ENCODE measurements at regions not wholly inside any gene's neighbourhood (a gene's known extent, or its start where the extent isn't known, plus 50 kb on each side); places are given as distances from the start of the nearest gene placed in this dataset.
A peak's percentile ranks its signal among the peaks of the same experiment; 100 is the strongest.

GRCh38 chr2:63663013-63663864 is 74.5 kb downstream of the MDH1 start:
- no peak overlapping the region for H2BK120ac ChIP-seq (ENCODE audit: insufficient read depth, low read length, poor library complexity)
- no peaks in the 10 kb centered on the region for H3K36me3 ChIP-seq (ENCODE audit: control insufficient read depth in 1 of 2, insufficient read depth in 2 of 2, low read length in 2 of 2)
- H4K8ac ChIP-seq (ENCODE audit: low read depth, low read length): no peak overlapping the region
- H3K4me1 ChIP-seq (ENCODE audit: control insufficient read depth in 1 of 2, insufficient read depth in 2 of 2, low read length in 2 of 2): no peaks in the 10 kb centered on the region
- H3K4ac ChIP-seq (ENCODE audit: low read depth, low read length): no peak overlapping the region
- no peaks in the 10 kb centered on the region for H3K79me2 ChIP-seq (ENCODE audit: control insufficient read depth, insufficient read depth, low read length, poor library complexity)
- H3K23ac ChIP-seq (ENCODE audit: low read length): no peak overlapping the region
- no peak overlapping the region for H3K4me2 ChIP-seq (ENCODE audit: low read length)
- H2BK12ac ChIP-seq (ENCODE audit: low read length): no peak overlapping the region
- H4K91ac ChIP-seq (ENCODE audit: low read depth, low read length): no peak overlapping the region
- no peak overlapping the region for H3K18ac ChIP-seq (ENCODE audit: low read length)
- DNase-seq: peak in 1 of 2 donors; percentile 62
- H3K14ac ChIP-seq (ENCODE audit: low read length): no peak overlapping the region
- H3K27me3 ChIP-seq (ENCODE audit: insufficient read depth, low read length): no peaks in the 10 kb centered on the region
- peaks cover 2% of the 10 kb centered on the region for H3K79me1 ChIP-seq (ENCODE audit: low read length)
- H2AK5ac ChIP-seq (ENCODE audit: low read length): no peak overlapping the region
- WGBS (ENCODE audit: extremely low coverage, insufficient coverage, insufficient read length): no CpG with 5 or more reads among the region's 3 CpGs
- H2BK5ac ChIP-seq (ENCODE audit: low read depth, low read length, poor library complexity): peak overlapping the region; percentile 80
- H3K27ac ChIP-seq (ENCODE audit: low read depth, low read length): peak overlapping the region; percentile 25
- no peak overlapping the region for H4K12ac ChIP-seq (ENCODE audit: low read depth, low read length)
- no peak overlapping the region for H3K9ac ChIP-seq (ENCODE audit: low read length)
- no peak overlapping the region for H2AFZ ChIP-seq (ENCODE audit: insufficient read depth, low read length, poor library complexity)
- peaks cover 1% of the 10 kb centered on the region for H3K9me3 ChIP-seq (ENCODE audit: insufficient read depth, low read depth, low read length)
- no peak overlapping the region for H3K4me3 ChIP-seq (ENCODE audit: low read depth, low read length)

GRCh38 chr2:63665091-63665490 is 76.3 kb downstream of the MDH1 start:
- Histone ChIP-seq H3K4ac (ENCODE audit: low read depth, low read length) (no peak overlapping the region), H3K79me2 (ENCODE audit: control insufficient read depth, insufficient read depth, low read length, poor library complexity) (no peaks in the 10 kb centered on the region), H3K4me3 (ENCODE audit: low read depth, low read length) (no peak overlapping the region), H3K36me3 (ENCODE audit: control insufficient read depth in 1 of 2, insufficient read depth in 2 of 2, low read length in 2 of 2) (no peaks in the 10 kb centered on the region), H4K12ac (ENCODE audit: low read depth, low read length) (no peak overlapping the region), H2AK5ac (ENCODE audit: low read length) (no peak overlapping the region), H4K8ac (ENCODE audit: low read depth, low read length) (no peak overlapping the region), H3K23ac (ENCODE audit: low read length) (no peak overlapping the region), H3K9ac (ENCODE audit: low read length) (no peak overlapping the region), H2BK120ac (ENCODE audit: insufficient read depth, low read length, poor library complexity) (no peak overlapping the region), H3K14ac (ENCODE audit: low read length) (no peak overlapping the region), H3K4me1 (ENCODE audit: control insufficient read depth in 1 of 2, insufficient read depth in 2 of 2, low read length in 2 of 2) (no peaks in the 10 kb centered on the region), H3K18ac (ENCODE audit: low read length) (no peak overlapping the region), H2BK5ac (ENCODE audit: low read depth, low read length, poor library complexity) (no peak overlapping the region), H3K4me2 (ENCODE audit: low read length) (no peak overlapping the region), H3K79me1 (ENCODE audit: low read length) (peaks cover 2% of the 10 kb centered on the region), H4K91ac (ENCODE audit: low read depth, low read length) (no peak overlapping the region), H3K9me3 (ENCODE audit: insufficient read depth, low read depth, low read length) (peaks cover 1% of the 10 kb centered on the region), H2AFZ (ENCODE audit: insufficient read depth, low read length, poor library complexity) (no peak overlapping the region), H3K27me3 (ENCODE audit: insufficient read depth, low read length) (no peaks in the 10 kb centered on the region), H2BK12ac (ENCODE audit: low read length) (peak overlapping the region; percentile 24), H3K27ac (ENCODE audit: low read depth, low read length) (no peak overlapping the region)
- no CpG with 5 or more reads among the region's 2 CpGs for WGBS (ENCODE audit: extremely low coverage, insufficient coverage, insufficient read length)
- no peak for DNase-seq

GRCh38 chr2:63665846-63666475 is 77.2 kb downstream of the MDH1 start:
- Histone ChIP-seq H2AFZ (ENCODE audit: insufficient read depth, low read length, poor library complexity) (no peak overlapping the region), H2BK5ac (ENCODE audit: low read depth, low read length, poor library complexity) (no peak overlapping the region), H3K79me1 (ENCODE audit: low read length) (peaks cover 2% of the 10 kb centered on the region), H3K4ac (ENCODE audit: low read depth, low read length) (no peak overlapping the region), H3K27me3 (ENCODE audit: insufficient read depth, low read length) (no peaks in the 10 kb centered on the region), H3K79me2 (ENCODE audit: control insufficient read depth, insufficient read depth, low read length, poor library complexity) (no peaks in the 10 kb centered on the region), H3K9me3 (ENCODE audit: insufficient read depth, low read depth, low read length) (peaks cover 1% of the 10 kb centered on the region), H3K4me1 (ENCODE audit: control insufficient read depth in 1 of 2, insufficient read depth in 2 of 2, low read length in 2 of 2) (no peaks in the 10 kb centered on the region), H3K4me3 (ENCODE audit: low read depth, low read length) (no peak overlapping the region), H4K8ac (ENCODE audit: low read depth, low read length) (no peak overlapping the region), H4K12ac (ENCODE audit: low read depth, low read length) (no peak overlapping the region), H2BK12ac (ENCODE audit: low read length) (no peak overlapping the region), H3K27ac (ENCODE audit: low read depth, low read length) (no peak overlapping the region), H3K9ac (ENCODE audit: low read length) (no peak overlapping the region), H3K14ac (ENCODE audit: low read length) (no peak overlapping the region), H2AK5ac (ENCODE audit: low read length) (no peak overlapping the region), H4K91ac (ENCODE audit: low read depth, low read length) (no peak overlapping the region), H2BK120ac (ENCODE audit: insufficient read depth, low read length, poor library complexity) (no peak overlapping the region), H3K36me3 (ENCODE audit: control insufficient read depth in 1 of 2, insufficient read depth in 2 of 2, low read length in 2 of 2) (no peaks in the 10 kb centered on the region), H3K4me2 (ENCODE audit: low read length) (no peak overlapping the region), H3K23ac (ENCODE audit: low read length) (no peak overlapping the region), H3K18ac (ENCODE audit: low read length) (no peak overlapping the region)
- peak in 1 of 2 donors; percentile 36 for DNase-seq
- WGBS (ENCODE audit: extremely low coverage, insufficient coverage, insufficient read length): no CpG with 5 or more reads among the region's 2 CpGs

- no peak overlapping the region for H3K18ac ChIP-seq (ENCODE audit: low read length)
- H3K9me3 ChIP-seq (ENCODE audit: insufficient read depth, low read depth, low read length): peaks cover 1% of the 10 kb centered on the region
- no peaks in the 10 kb centered on the region for H3K36me3 ChIP-seq (ENCODE audit: control insufficient read depth in 1 of 2, insufficient read depth in 2 of 2, low read length in 2 of 2)
- H4K12ac ChIP-seq (ENCODE audit: low read depth, low read length): no peak overlapping the region
- H4K91ac ChIP-seq (ENCODE audit: low read depth, low read length): no peak overlapping the region
- H3K4me1 ChIP-seq (ENCODE audit: control insufficient read depth in 1 of 2, insufficient read depth in 2 of 2, low read length in 2 of 2): no peaks in the 10 kb centered on the region
- no peak overlapping the region for H2BK120ac ChIP-seq (ENCODE audit: insufficient read depth, low read length, poor library complexity)
- H3K23ac ChIP-seq (ENCODE audit: low read length): no peak overlapping the region
- no peak overlapping the region for H2AK5ac ChIP-seq (ENCODE audit: low read length)
- no peak overlapping the region for H3K4me3 ChIP-seq (ENCODE audit: low read depth, low read length)
- H3K27me3 ChIP-seq (ENCODE audit: insufficient read depth, low read length): no peaks in the 10 kb centered on the region
- no peak overlapping the region for H3K14ac ChIP-seq (ENCODE audit: low read length)
- no peak overlapping the region for H3K4ac ChIP-seq (ENCODE audit: low read depth, low read length)
- no peak overlapping the region for H2AFZ ChIP-seq (ENCODE audit: insufficient read depth, low read length, poor library complexity)
- H3K4me2 ChIP-seq (ENCODE audit: low read length): no peak overlapping the region
- no peak overlapping the region for H3K9ac ChIP-seq (ENCODE audit: low read length)
- no peaks in the 10 kb centered on the region for H3K79me2 ChIP-seq (ENCODE audit: control insufficient read depth, insufficient read depth, low read length, poor library complexity)
- H2BK12ac ChIP-seq (ENCODE audit: low read length): no peak overlapping the region
- DNase-seq: no peak
- H3K27ac ChIP-seq (ENCODE audit: low read depth, low read length): no peak overlapping the region
- no CpG with 5 or more reads among the region's 3 CpGs for WGBS (ENCODE audit: extremely low coverage, insufficient coverage, insufficient read length)
- no peak overlapping the region for H2BK5ac ChIP-seq (ENCODE audit: low read depth, low read length, poor library complexity)
- H4K8ac ChIP-seq (ENCODE audit: low read depth, low read length): no peak overlapping the region
- peaks cover 2% of the 10 kb centered on the region for H3K79me1 ChIP-seq (ENCODE audit: low read length)
Measured at GRCh38 chr2:63667132-63667700, 78.5 kb downstream of the MDH1 start.

Measured in trophoblast cell (in vitro differentiated cells and primary cell).